BE2C (cell line): ENCODE measurements at regions not wholly inside any gene's neighbourhood (a gene's known extent, or its start where the extent isn't known, plus 50 kb on each side); places are given as distances from the start of the nearest gene placed in this dataset.

Experiments used
- DNase-seq: peaks from one replicate; pipeline ENCODE4 v3.0.0-alpha.2; 2020
- H3K27me3 ChIP-seq: fragments of 250-450 bp; sonication (Bioruptor Pico); 2 replicates; pipeline ENCODE4 v1.5.1; 2020; ENCODE audit warnings: mild to moderate bottlenecking
- H3K36me3 ChIP-seq: fragments of 250-450 bp; sonication (Bioruptor Pico); 2 replicates; pipeline ENCODE4 v1.5.1; 2020; ENCODE audit warnings: mild to moderate bottlenecking
- H3K4me1 ChIP-seq: fragments of 250-450 bp; sonication (Bioruptor Pico); 2 replicates; pipeline ENCODE4 v1.5.1; 2020
- H3K4me3 ChIP-seq: 2 replicates; pipeline ENCODE4 v1.5.1; 2011; ENCODE audit warnings: low read depth, low read length
- H3K9me3 ChIP-seq: fragments of 250-450 bp; sonication (Bioruptor Pico); 2 replicates; pipeline ENCODE4 v1.5.1; 2020
- TF ChIP-seq, protein P1 (sequence below): IDR thresholded peaks from 2 replicates; pipeline ENCODE4 v1.5.1; 2012; ENCODE audit warnings: mild to moderate bottlenecking, low read depth, low read length

DNA sequence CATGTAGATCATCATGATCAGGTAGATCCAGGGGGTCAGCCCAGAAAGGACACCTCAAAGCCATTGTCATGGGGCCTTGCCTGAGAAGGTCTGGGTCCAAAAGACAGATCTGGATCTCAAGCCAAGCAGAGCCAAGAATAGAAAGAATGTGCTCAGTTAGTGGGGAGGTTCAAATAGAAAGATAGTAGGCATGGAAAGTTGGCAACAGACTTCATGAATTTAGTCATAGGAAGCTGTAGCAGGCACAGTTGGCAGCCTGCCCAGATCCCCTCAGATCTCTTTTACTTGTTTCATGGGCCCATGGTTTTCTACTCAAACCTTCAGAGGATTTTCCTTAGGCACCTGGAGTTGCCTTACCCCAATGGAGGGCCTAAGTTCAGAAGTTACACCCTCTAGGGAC, 767.0 kb downstream of the SLC4A3 start:
- no peak overlapping the region for H3K4me3 ChIP-seq
- TF ChIP-seq, protein P1, sequence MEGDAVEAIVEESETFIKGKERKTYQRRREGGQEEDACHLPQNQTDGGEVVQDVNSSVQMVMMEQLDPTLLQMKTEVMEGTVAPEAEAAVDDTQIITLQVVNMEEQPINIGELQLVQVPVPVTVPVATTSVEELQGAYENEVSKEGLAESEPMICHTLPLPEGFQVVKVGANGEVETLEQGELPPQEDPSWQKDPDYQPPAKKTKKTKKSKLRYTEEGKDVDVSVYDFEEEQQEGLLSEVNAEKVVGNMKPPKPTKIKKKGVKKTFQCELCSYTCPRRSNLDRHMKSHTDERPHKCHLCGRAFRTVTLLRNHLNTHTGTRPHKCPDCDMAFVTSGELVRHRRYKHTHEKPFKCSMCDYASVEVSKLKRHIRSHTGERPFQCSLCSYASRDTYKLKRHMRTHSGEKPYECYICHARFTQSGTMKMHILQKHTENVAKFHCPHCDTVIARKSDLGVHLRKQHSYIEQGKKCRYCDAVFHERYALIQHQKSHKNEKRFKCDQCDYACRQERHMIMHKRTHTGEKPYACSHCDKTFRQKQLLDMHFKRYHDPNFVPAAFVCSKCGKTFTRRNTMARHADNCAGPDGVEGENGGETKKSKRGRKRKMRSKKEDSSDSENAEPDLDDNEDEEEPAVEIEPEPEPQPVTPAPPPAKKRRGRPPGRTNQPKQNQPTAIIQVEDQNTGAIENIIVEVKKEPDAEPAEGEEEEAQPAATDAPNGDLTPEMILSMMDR: no peak
- H3K27me3 ChIP-seq: no peaks in the 10 kb centered on the region
- no peak for DNase-seq
- H3K36me3 ChIP-seq: no peaks in the 10 kb centered on the region
- H3K9me3 ChIP-seq: no peaks in the 10 kb centered on the region
- no peaks in the 10 kb centered on the region for H3K4me1 ChIP-seq

DNA sequence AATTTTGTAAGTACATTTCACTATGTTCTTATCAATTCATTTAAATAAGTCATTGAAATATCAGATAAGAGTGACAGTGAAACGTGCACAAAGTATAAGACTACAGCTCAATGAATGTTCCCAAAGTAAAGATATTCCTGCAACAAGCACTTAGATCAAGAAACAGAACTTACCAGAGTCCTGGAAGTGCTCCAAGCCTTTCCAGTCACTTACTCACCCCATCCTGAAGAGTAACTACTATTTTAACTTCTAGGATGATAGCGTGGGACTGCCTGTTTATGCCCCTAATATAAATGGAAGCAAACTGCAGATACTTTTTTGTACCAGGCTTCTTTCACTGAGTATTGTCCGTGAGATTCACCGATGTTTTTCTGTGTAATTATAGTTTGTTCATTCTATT, 768.9 kb downstream of the SLC4A3 start:
- no peaks in the 10 kb centered on the region for H3K9me3 ChIP-seq
- DNase-seq: no peak
- no peaks in the 10 kb centered on the region for H3K4me1 ChIP-seq
- no peak overlapping the region for H3K4me3 ChIP-seq
- no peaks in the 10 kb centered on the region for H3K36me3 ChIP-seq
- TF ChIP-seq, protein P1: no peak
- no peaks in the 10 kb centered on the region for H3K27me3 ChIP-seq

DNA sequence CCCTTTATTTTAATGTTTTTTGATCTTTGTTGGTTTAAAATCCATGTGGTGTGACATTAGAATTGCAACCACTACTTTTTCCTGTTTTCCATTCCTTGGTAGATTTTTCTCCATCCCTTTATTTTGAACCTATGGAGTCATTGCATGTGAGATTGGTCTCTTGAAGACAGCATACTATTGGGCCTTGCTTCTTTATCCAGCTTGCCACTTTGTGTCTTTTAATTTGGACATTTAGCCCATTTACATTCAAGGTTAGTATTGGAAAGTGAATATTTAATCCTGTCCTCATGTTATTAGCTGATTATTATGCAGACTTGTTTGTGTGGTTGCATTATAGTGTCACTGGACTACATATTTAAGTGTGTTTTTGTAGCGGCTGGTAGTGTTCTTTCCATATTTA, 782.9 kb downstream of the SLC4A3 start:
- Histone ChIP-seq H3K4me3 (no peak overlapping the region), H3K9me3 (0 out of 2 replicates have a peak, but pooled peaks cover 2% of the 10 kb centered on the region), H3K36me3 (no peaks in the 10 kb centered on the region), H3K4me1 (no peaks in the 10 kb centered on the region), H3K27me3 (no peaks in the 10 kb centered on the region)
- DNase-seq: no peak
- TF ChIP-seq, protein P1: no peak

DNA sequence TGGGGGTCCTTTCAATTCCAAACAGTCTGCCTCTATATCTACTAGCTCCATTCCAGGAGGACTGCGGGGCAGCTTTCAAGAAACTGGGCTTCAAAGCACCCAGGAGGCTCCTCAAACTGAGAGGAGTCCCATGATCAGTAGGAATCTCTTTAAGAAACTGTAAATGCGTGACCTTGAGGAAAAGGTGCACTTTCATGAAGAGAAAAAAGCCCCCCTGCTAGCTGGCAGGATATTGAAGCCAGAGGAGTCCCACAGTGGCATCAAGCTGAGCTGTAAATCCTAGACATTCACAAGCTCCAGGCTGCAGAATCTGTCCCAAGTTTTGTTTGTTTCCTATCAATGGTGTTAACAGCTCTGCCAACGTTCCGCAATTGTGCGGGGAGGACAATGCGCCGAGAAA, 790.1 kb downstream of the SLC4A3 start:
- Histone ChIP-seq H3K4me3 (no peak overlapping the region), H3K36me3 (no peaks in the 10 kb centered on the region), H3K4me1 (no peaks in the 10 kb centered on the region), H3K9me3 (no peaks in the 10 kb centered on the region), H3K27me3 (no peaks in the 10 kb centered on the region)
- TF ChIP-seq, protein P1: no peak
- DNase-seq: no peak

DNA sequence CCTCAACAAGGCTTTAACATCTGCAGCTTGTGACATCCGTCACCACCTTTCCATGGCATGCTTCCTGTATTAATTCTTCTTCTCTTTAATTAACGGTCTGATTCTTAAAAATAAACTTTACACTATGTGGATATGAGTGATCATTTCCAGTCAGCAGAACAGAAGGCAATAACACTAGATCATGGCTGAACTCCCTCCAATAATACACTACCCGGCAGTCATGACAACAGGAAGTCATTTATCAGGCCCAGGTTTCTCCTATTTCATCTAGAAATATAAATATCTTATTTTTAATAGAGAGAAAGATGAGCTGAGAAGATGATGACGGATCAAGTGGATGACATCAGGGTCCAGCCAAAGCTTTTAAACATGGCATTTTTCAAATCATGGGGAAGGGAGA, 792.2 kb downstream of the SLC4A3 start:
- DNase-seq: no peak
- no peaks in the 10 kb centered on the region for H3K9me3 ChIP-seq
- H3K4me3 ChIP-seq: no peak overlapping the region
- no peaks in the 10 kb centered on the region for H3K36me3 ChIP-seq
- TF ChIP-seq, protein P1: no peak
- no peaks in the 10 kb centered on the region for H3K4me1 ChIP-seq
- no peaks in the 10 kb centered on the region for H3K27me3 ChIP-seq

DNA sequence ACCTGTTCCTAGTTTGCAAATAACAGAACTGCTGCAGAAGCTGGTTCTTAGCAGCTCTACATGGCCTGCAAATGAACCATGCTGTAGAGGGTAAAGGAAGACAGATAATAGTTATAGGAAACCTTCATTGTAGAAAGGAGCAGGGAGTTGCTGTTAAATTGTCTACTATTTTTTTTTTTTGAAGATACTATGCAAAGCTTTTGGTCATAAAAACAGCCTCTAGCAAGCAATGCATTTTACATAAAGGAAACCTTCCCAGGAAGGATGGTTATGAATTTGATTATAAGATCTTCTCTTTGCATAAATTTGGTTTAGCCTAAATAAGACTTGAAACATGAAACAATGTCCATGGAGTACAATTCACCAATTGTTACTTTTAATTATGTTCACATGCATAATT, 793.4 kb downstream of the SLC4A3 start:
- H3K9me3 ChIP-seq: no peaks in the 10 kb centered on the region
- H3K36me3 ChIP-seq: no peaks in the 10 kb centered on the region
- H3K4me1 ChIP-seq: no peaks in the 10 kb centered on the region
- no peaks in the 10 kb centered on the region for H3K27me3 ChIP-seq
- H3K4me3 ChIP-seq: no peak overlapping the region
- no peak for DNase-seq
- TF ChIP-seq, protein P1: no peak
